IMR-90 (cell line): ENCODE measurements at regions not wholly inside any gene's neighbourhood (a gene's known extent, or its start where the extent isn't known, plus 50 kb on each side); places are given as distances from the start of the nearest gene placed in this dataset.

Experiments used
- ATAC-seq: fragments of 200-7000 bp; cut with Tn5 transposase; 2 replicates; pipeline ENCODE4 v1.9.1; 2020; ENCODE audit warnings: low read depth, mild to moderate bottlenecking, moderate library complexity
- BruUV-seq: library from RNA; stranded (reverse); fragments of 400-500 nt; replicated peaks from 2 replicates; lab custom pipeline; 2021; lab: Mats Ljungman, UMichigan
- CTCF ChIA-PET: fragments of 300-600 bp; formaldehyde crosslinking; extraction: SDS; loops from one replicate; lab custom pipeline; 2021; ENCODE audit warnings: antibody characterized with exemption; lab: Yijun Ruan, JAX
- POLR2A ChIA-PET: fragments of 300-600 bp; sonication (Branson Sonifier 250); formaldehyde crosslinking; loops from one replicate; lab custom pipeline; 2022; ENCODE audit warnings: antibody characterized with exemption; ENCODE audit not compliant: unreplicated experiment; lab: Charles Lee
- DNase-seq: peaks from one replicate; pipeline ENCODE4 v3.0.0; 2013
- H2AFZ ChIP-seq: replicated peaks from 2 replicates; pipeline ENCODE3; 2013; ENCODE audit warnings: low read length, mild to moderate bottlenecking; ENCODE audit not compliant: poor library complexity
- H2AK5ac ChIP-seq: 2 replicates; pipeline ENCODE4 v1.6.1; 2013; ENCODE audit warnings: low read depth, low read length, inconsistent platforms
- H2AK9ac ChIP-seq: replicated peaks from 2 replicates; pipeline ENCODE3; 2013; ENCODE audit warnings: mild to moderate bottlenecking, low read depth, low read length, moderate library complexity; ENCODE audit not compliant: poor library complexity
- H2BK120ac ChIP-seq: 2 replicates; pipeline ENCODE4 v1.6.1; 2013; ENCODE audit warnings: low read depth, low read length, inconsistent platforms
- H2BK15ac ChIP-seq: 3 replicates; pipeline ENCODE4 v1.6.1; 2013; ENCODE audit warnings: low read depth, low read length, inconsistent platforms
- H2BK20ac ChIP-seq: 2 replicates; pipeline ENCODE4 v1.6.1; 2013; ENCODE audit warnings: low read depth, mild to moderate bottlenecking, inconsistent platforms, low read length, moderate library complexity
- H2BK5ac ChIP-seq: 2 replicates; pipeline ENCODE4 v1.6.1; 2013; ENCODE audit warnings: mild to moderate bottlenecking, low read depth, low read length, inconsistent platforms; ENCODE audit not compliant: poor library complexity, severe bottlenecking
- H3K14ac ChIP-seq: replicated peaks from 2 replicates; pipeline ENCODE4 v1.6.1; 2013; ENCODE audit warnings: low read depth, low read length, inconsistent platforms
- H3K18ac ChIP-seq: 2 replicates; pipeline ENCODE4 v1.6.1; 2013; ENCODE audit warnings: low read depth, low read length, control low read depth
- H3K23ac ChIP-seq: 2 replicates; pipeline ENCODE4 v1.6.1; 2013; ENCODE audit warnings: low read depth, low read length, inconsistent platforms
- H3K27ac ChIP-seq: 2 replicates; pipeline ENCODE4 v1.5.1; 2013; ENCODE audit warnings: mild to moderate bottlenecking, control low read depth, low read length; ENCODE audit not compliant: insufficient read depth
- H3K27me3 ChIP-seq: 2 replicates; pipeline ENCODE4 v1.6.1; 2013; ENCODE audit warnings: low read length; ENCODE audit not compliant: control insufficient read depth, insufficient read depth
- H3K36me3 ChIP-seq: 2 replicates; pipeline ENCODE4 v1.6.1; 2013; ENCODE audit warnings: low read length, mixed read lengths; ENCODE audit not compliant: control insufficient read depth, insufficient read depth
- H3K4ac ChIP-seq: 2 replicates; pipeline ENCODE4 v1.6.1; 2013; ENCODE audit warnings: low read depth, low read length, inconsistent platforms
- H3K4me1 ChIP-seq: 2 replicates; pipeline ENCODE4 v1.6.1; 2013; ENCODE audit warnings: low read length, mixed read lengths; ENCODE audit not compliant: control insufficient read depth, insufficient read depth
- H3K4me2 ChIP-seq: 2 replicates; pipeline ENCODE4 v1.6.1; 2013; ENCODE audit warnings: low read depth, mild to moderate bottlenecking, control low read depth, low read length, moderate library complexity
- H3K4me3 ChIP-seq: 2 replicates; pipeline ENCODE4 v1.5.1; 2013; ENCODE audit warnings: low read depth, mild to moderate bottlenecking, control low read depth, low read length, moderate library complexity; ENCODE audit not compliant: insufficient read depth
- H3K56ac ChIP-seq: 2 replicates; pipeline ENCODE4 v1.6.1; 2013; ENCODE audit warnings: low read length, inconsistent platforms; ENCODE audit not compliant: insufficient read depth; ENCODE audit errors: extremely low read depth
- H3K79me1 ChIP-seq, 2 experiments: 2 replicates each; pipeline ENCODE4 v1.6.1; 2013; ENCODE audit warnings: low read length in 2 of 2, inconsistent platforms in 1 of 2, low read depth in 1 of 2
- H3K9ac ChIP-seq: 2 replicates; pipeline ENCODE4 v1.6.1; 2013; ENCODE audit warnings: low read depth, low read length, control low read depth
- H3K9me1 ChIP-seq: 2 replicates; pipeline ENCODE4 v1.6.1; 2013; ENCODE audit warnings: low read length, inconsistent platforms; ENCODE audit not compliant: insufficient read depth
- H3K9me3 ChIP-seq: 2 replicates; pipeline ENCODE4 v1.6.1; 2013; ENCODE audit warnings: low read length; ENCODE audit not compliant: control insufficient read depth, insufficient read depth
- H4K20me1 ChIP-seq: 2 replicates; pipeline ENCODE4 v1.6.1; 2013; ENCODE audit warnings: low read length, inconsistent platforms; ENCODE audit not compliant: insufficient read depth
- H4K5ac ChIP-seq: 2 replicates; pipeline ENCODE4 v1.6.1; 2013; ENCODE audit warnings: mild to moderate bottlenecking, low read depth, low read length, control low read depth
- H4K8ac ChIP-seq, 2 experiments: 2 replicates each; pipeline ENCODE4 v1.6.1; 2013; ENCODE audit warnings: low read depth in 2 of 2, low read length in 2 of 2, control low read depth in 1 of 2, inconsistent platforms in 1 of 2
- H4K91ac ChIP-seq: 2 replicates; pipeline ENCODE4 v1.6.1; 2013; ENCODE audit warnings: low read depth, low read length, inconsistent platforms; ENCODE audit not compliant: insufficient read depth
- FOS ChIP-seq: fragments of 150-350 bp; IDR thresholded peaks from 2 replicates; pipeline ENCODE4 v1.6.1; 2016; ENCODE audit warnings: low read depth, low read length
- RFX5 ChIP-seq: IDR thresholded peaks from 2 replicates; pipeline ENCODE4 v1.8.0; 2012; ENCODE audit warnings: low read depth, mild to moderate bottlenecking, low read length, moderate library complexity
- WGBS, 2 experiments: methylation state at CpG; one replicate each; pipeline versions ENCODE4 v1.1.5 to v1.1.7; 2013; ENCODE audit warnings: missing lambda C conversion rate in 2 of 2; ENCODE audit not compliant: insufficient read length in 1 of 2; ENCODE audit errors: extremely low coverage in 2 of 2; 5-methylcytosine and 5-hydroxymethylcytosine counted together
- dilution Hi-C: fragments of 300-500 bp; cut with HindIII; formaldehyde crosslinking; loops from one replicate; pipeline ENCODE4 v1.14.3; 2018; ENCODE audit warnings: low sequenced_read_pairs; ENCODE audit not compliant: unreplicated experiment
- in situ Hi-C: fragments of 300-500 bp; cut with MboI; formaldehyde crosslinking; loops from 3 replicates; pipeline ENCODE4 v1.14.3; 2019; ENCODE audit warnings: low sequenced_read_pairs, inconsistent platforms, mixed read lengths
- intact Hi-C: fragments of 100-400 bp; cut with micrococcal nuclease; formaldehyde crosslinking; loops from 2 replicates; pipeline ENCODE4 v1.10.0; 2022

DNA sequence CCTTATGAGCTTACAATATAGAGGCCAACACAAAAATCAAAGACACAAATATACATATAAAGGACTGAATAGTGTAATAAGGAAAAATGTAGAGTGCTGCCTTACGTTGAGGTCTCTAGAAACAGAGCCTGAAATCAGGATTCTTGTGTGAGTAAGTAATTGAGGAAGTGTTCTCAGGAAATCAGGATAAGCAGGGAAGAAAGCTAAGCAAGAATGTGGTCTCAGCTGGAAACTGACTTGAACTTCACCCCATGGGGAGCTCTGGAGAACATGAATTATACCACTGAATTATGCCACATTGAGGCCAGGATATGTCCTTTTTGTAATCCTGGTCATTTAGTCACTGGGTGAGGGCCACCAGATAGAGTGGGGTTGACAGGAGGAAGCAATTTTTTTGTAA lies 191.9 kb downstream of the ETV1 start:
- Histone ChIP-seq H3K27ac (no peak overlapping the region), H4K8ac (no peak overlapping the region), H3K4me1 (no peaks in the 10 kb centered on the region), H4K91ac (no peak overlapping the region), H3K9me3 (no peaks in the 10 kb centered on the region), H2BK15ac (no peak overlapping the region), H3K4me3 (no peak overlapping the region), H2BK20ac (no peak overlapping the region), H3K14ac (no peak overlapping the region), H3K27me3 (no peaks in the 10 kb centered on the region), H2AFZ (no peak overlapping the region), H3K23ac (no peak overlapping the region), H3K18ac (no peak overlapping the region), H3K36me3 (no peaks in the 10 kb centered on the region), H3K9me1 (no peaks in the 10 kb centered on the region), H2BK120ac (no peak overlapping the region), H2AK5ac (no peak overlapping the region), H4K5ac (no peak overlapping the region), H3K56ac (no peak overlapping the region), H3K9ac (no peak overlapping the region), H2AK9ac (no peak overlapping the region), H4K20me1 (no peaks in the 10 kb centered on the region), H3K4me2 (no peak overlapping the region), H3K79me1 (no peaks in the 10 kb centered on the region), H3K4ac (no peak overlapping the region), H2BK5ac (no peak overlapping the region)
- no peak for ATAC-seq
- ChIA-PET CTCF (interaction anchor here (1.1 kb wide), 1 partner anchor 55 kb away, joined by 4 read pairs; no protein-coding TSS in a partner anchor), POLR2A (no interaction called here)
- intact Hi-C loops = no loop called here
- DNase-seq = no peak
- dilution Hi-C loops = no loop called here
- in situ Hi-C loops = no loop called here
- no TSS peak for BruUV-seq
- TF ChIP-seq RFX5 = no peak
- TF ChIP-seq FOS = no peak
- WGBS, 2 experiments = no CpG with 5 or more reads among the region's 1 CpG
